Colonic mucosa (tissue), 4 donors: ENCODE measurements at regions not wholly inside any gene's neighbourhood (a gene's known extent, or its start where the extent isn't known, plus 50 kb on each side); places are given as distances from the start of the nearest gene placed in this dataset.

ENCODE experiments used
- DNase-seq: peaks from one replicate; pipeline ENCODE4 v3.0.0-alpha.2; 2020
- H3K27ac ChIP-seq: fragments of 200-600 bp; one replicate; pipeline ENCODE4 v1.8.0; 2021
- H3K27me3 ChIP-seq: fragments of 200-600 bp; one replicate; pipeline ENCODE4 v1.8.0; 2021
- H3K36me3 ChIP-seq: fragments of 200-600 bp; one replicate; pipeline ENCODE4 v1.8.0; 2021
- H3K4me1 ChIP-seq: fragments of 200-600 bp; one replicate; pipeline ENCODE4 v1.8.0; 2021; ENCODE audit warnings: mild to moderate bottlenecking
- H3K4me3 ChIP-seq: fragments of 200-600 bp; one replicate; pipeline ENCODE4 v1.8.0; 2021
- H3K9ac ChIP-seq, 2 donors: one replicate each; pipeline ENCODE4 v1.7.0; 2013; ENCODE audit warnings: control low read depth in 2 of 2, low read depth in 2 of 2, low read length in 2 of 2
- H3K9me3 ChIP-seq: fragments of 200-600 bp; one replicate; pipeline ENCODE4 v1.8.0; 2021
- intact Hi-C: fragments of 100-400 bp; cut with DNase I; formaldehyde crosslinking; loops from one replicate; pipeline ENCODE4 v1.14.1; 2022
- TF ChIP-seq, protein P1 (sequence below): fragments of 200-600 bp; IDR thresholded peaks from one replicate; pipeline ENCODE4 v1.8.0; 2022; ENCODE audit warnings: antibody characterized with exemption, mild to moderate bottlenecking
- donor health status: healthy.
- donor health status: DM: no; HTN: no; CAD: no.
- donor health status: DM: no; HTN: no; CAD: no.

DNA sequence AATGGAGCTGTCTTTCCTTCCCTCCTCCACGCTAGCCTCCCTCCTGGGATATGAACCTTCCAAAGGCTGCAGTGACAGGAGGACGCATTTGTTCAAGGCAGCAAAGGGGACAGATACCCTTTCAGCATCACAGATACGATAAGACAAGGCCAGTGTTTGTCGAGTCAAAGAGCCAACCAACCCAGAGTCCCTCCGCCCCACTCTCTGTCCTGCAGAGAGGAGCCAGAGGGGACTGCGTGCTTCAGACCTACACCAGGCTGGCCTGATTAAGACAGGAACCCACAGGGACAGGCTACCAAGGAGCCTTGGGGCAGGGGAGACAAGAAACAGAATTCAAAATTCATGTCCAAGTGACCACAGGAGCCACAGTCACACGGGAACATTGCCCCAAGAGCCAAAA lies 72.6 kb upstream of the CDH5 start:
- H3K9me3 ChIP-seq: no peaks in the 10 kb centered on the region

DNA sequence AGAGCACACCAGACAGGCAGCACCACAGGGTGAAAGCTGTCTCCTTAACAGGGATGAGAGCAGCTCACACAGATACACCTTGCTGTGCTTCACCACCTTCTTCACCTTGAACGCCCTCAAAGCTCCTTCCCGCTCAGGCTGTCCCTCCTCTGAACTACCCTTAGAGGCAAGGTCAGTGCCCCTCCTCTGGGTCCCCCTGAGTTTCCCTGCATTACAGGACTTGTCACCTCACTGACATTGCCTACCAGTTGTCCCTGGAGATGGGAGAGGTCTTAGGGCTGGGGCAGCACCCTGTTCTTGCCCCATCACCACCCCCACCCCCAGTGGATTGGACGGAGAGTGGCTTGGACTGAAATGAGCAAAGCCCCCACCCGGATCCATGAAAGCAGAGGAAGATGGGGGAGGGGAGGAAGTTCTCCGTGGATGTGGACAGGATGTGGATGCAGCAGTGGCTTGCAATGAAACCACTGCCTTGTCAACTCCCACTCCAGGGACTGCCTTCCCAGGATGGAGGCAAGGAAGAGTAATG lies 73.2 kb upstream of the CDH5 start:
- intact Hi-C loops: no loop called here
- H3K4me1 ChIP-seq: no peaks in the 10 kb centered on the region
- no peak for DNase-seq
- no peaks in the 10 kb centered on the region for H3K36me3 ChIP-seq
- no peaks in the 10 kb centered on the region for H3K9me3 ChIP-seq
- TF ChIP-seq, protein P1, sequence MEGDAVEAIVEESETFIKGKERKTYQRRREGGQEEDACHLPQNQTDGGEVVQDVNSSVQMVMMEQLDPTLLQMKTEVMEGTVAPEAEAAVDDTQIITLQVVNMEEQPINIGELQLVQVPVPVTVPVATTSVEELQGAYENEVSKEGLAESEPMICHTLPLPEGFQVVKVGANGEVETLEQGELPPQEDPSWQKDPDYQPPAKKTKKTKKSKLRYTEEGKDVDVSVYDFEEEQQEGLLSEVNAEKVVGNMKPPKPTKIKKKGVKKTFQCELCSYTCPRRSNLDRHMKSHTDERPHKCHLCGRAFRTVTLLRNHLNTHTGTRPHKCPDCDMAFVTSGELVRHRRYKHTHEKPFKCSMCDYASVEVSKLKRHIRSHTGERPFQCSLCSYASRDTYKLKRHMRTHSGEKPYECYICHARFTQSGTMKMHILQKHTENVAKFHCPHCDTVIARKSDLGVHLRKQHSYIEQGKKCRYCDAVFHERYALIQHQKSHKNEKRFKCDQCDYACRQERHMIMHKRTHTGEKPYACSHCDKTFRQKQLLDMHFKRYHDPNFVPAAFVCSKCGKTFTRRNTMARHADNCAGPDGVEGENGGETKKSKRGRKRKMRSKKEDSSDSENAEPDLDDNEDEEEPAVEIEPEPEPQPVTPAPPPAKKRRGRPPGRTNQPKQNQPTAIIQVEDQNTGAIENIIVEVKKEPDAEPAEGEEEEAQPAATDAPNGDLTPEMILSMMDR: no peak
- H3K9ac ChIP-seq: no peak overlapping the region
- H3K27me3 ChIP-seq: no peaks in the 10 kb centered on the region
- H3K4me3 ChIP-seq: no peak overlapping the region
- no peak overlapping the region for H3K27ac ChIP-seq

More for the DNA sequence above, 72.6 kb upstream of the CDH5 start:
- Histone ChIP-seq H3K27ac (no peak overlapping the region), H3K27me3 (no peaks in the 10 kb centered on the region), H3K36me3 (no peaks in the 10 kb centered on the region), H3K4me1 (no peaks in the 10 kb centered on the region), H3K4me3 (no peak overlapping the region), H3K9ac (no peak overlapping the region)
- intact Hi-C loops: no loop called here
- TF ChIP-seq, protein P1: no peak
- no peak for DNase-seq

DNA sequence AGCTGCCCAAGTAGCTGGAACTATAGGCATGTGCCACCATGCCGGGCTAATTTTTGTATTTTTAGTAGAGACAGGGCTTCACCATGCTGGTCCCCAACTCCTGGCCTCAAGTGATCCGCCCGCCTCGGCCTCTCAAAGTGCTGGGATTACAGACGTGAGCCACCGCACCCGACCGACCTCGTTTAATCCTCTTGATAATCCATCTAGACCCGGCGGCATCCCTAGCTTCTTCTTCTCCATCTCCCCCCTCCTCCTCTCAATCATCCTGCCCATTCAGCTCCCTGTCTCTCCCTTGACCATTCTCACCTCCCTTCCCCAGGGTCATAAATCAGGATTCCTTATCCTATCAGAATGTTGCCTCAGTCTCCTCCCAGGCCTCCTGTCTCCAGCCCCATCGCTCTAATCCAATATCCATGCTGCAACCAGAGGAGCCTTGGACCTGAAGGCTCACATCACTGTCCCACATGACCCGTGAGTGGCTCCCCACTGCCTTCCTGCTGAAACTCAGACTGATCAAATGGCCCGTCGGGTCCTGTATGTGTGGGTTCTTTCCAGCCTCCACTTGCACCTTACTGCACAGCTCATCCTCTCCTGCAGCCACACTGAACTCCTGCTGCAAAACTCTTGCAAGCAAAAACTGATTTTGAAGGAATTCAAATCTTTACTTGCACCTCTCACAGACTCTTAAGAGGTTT lies 74.1 kb upstream of the CDH5 start:
- Histone ChIP-seq H3K36me3 (no peaks in the 10 kb centered on the region), H3K9ac (no peak overlapping the region), H3K4me1 (no peaks in the 10 kb centered on the region), H3K4me3 (no peak overlapping the region), H3K9me3 (no peaks in the 10 kb centered on the region), H3K27ac (no peak overlapping the region), H3K27me3 (no peaks in the 10 kb centered on the region)
- TF ChIP-seq, protein P1: no peak
- intact Hi-C loops: no loop called here
- DNase-seq: no peak

DNA sequence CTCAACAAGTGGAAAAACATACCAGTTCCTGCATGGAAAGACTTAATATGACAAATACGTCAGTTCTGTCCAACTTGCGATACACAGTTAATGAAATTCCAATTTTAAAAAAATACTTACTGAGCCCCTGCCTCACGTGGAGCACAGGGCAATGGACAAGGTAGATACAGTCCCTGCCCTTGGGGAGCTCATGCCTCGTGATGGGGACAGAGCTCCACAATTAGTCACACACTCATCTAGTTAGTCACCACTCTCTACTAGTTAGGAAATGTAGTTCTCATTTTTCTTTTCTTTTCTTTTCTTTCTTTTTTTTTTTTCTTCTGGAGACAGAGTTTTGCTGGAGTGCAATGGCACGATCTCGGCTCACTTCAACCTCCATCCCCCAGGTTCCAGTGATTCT lies 74.7 kb upstream of the CDH5 start:
- intact Hi-C loops: no loop called here

DNA sequence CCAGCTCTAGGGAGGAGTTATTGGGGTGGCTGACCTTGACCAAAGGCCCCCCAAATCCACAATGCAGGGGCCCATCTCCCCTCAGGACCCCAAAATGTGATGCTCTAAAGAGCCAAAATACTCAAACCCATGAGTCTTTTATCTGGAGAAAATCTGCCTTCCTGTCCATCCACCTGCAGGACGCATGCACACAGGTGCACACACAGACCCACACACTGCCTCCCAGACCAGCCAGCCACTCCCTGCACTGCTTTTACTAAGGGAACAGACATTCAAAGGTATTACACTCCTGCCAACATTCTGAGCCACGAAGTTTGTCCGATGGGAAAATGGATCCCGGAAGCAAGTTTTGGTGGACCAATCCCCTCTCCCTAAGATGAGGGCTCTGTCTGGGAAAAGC lies 76.1 kb upstream of the CDH5 start:
- H3K27me3 ChIP-seq: no peaks in the 10 kb centered on the region
- H3K4me3 ChIP-seq: no peak overlapping the region
- intact Hi-C loops: no loop called here
- TF ChIP-seq, protein P1: no peak
- DNase-seq: no peak
- no peak overlapping the region for H3K9ac ChIP-seq
- H3K36me3 ChIP-seq: no peaks in the 10 kb centered on the region
- no peaks in the 10 kb centered on the region for H3K9me3 ChIP-seq
- H3K27ac ChIP-seq: no peak overlapping the region
- H3K4me1 ChIP-seq: no peaks in the 10 kb centered on the region

More for the DNA sequence above, 74.7 kb upstream of the CDH5 start:
- Histone ChIP-seq H3K27ac (no peak overlapping the region), H3K36me3 (no peaks in the 10 kb centered on the region), H3K4me1 (no peaks in the 10 kb centered on the region), H3K4me3 (no peak overlapping the region), H3K9me3 (no peaks in the 10 kb centered on the region), H3K27me3 (no peaks in the 10 kb centered on the region), H3K9ac (no peak overlapping the region)
- TF ChIP-seq, protein P1: no peak
- no peak for DNase-seq
